Liver (tissue), 7 donors: ENCODE measurements at regions not wholly inside any gene's neighbourhood (a gene's known extent, or its start where the extent isn't known, plus 50 kb on each side); places are given as distances from the start of the nearest gene placed in this dataset.

ENCODE experiments used
- DNase-seq: peaks from one replicate; pipeline ENCODE4 v3.0.0-alpha.2; 2017; ENCODE audit warnings: low spot score
- H3K27ac ChIP-seq, 2 donors: one replicate each; pipeline ENCODE4 v1.7.0; 2013; ENCODE audit warnings: inconsistent platforms in 2 of 2, low read length in 2 of 2, control low read depth in 1 of 2, low read depth in 1 of 2, mild to moderate bottlenecking in 1 of 2
- H3K27me3 ChIP-seq, 4 donors: one replicate each; pipeline versions ENCODE4 v1.6.1 to v1.7.0; 2013; ENCODE audit warnings: low read length in 3 of 4, inconsistent platforms in 1 of 4, mild to moderate bottlenecking in 1 of 4, moderate library complexity in 1 of 4; ENCODE audit not compliant: control insufficient read depth in 4 of 4, insufficient read depth in 4 of 4
- H3K36me3 ChIP-seq, 4 donors: one replicate each; pipeline versions ENCODE4 v1.6.1 to v1.7.0; 2013; ENCODE audit warnings: low read length in 3 of 4, mild to moderate bottlenecking in 3 of 4, low read depth in 1 of 4, moderate library complexity in 1 of 4; ENCODE audit not compliant: control insufficient read depth in 4 of 4, insufficient read depth in 3 of 4
- H3K4me1 ChIP-seq, 4 donors: one replicate each; pipeline versions ENCODE4 v1.6.1 to v1.7.0; 2013; ENCODE audit warnings: low read length in 3 of 4, mild to moderate bottlenecking in 3 of 4, moderate library complexity in 1 of 4; ENCODE audit not compliant: control insufficient read depth in 4 of 4, insufficient read depth in 4 of 4
- H3K4me3 ChIP-seq, 3 donors: one replicate each; pipeline versions ENCODE4 v1.6.1 to v1.7.0; 2013; ENCODE audit warnings: low read length in 3 of 3, control low read depth in 1 of 3, low read depth in 1 of 3, mild to moderate bottlenecking in 1 of 3
- H3K9ac ChIP-seq, 2 donors: one replicate each; pipeline ENCODE4 v1.7.0; 2013; ENCODE audit warnings: low read length in 2 of 2, mild to moderate bottlenecking in 2 of 2, moderate library complexity in 2 of 2, control low read depth in 1 of 2, low read depth in 1 of 2
- H3K9me3 ChIP-seq, 4 donors: one replicate each; pipeline versions ENCODE4 v1.6.1 to v1.7.0; 2013; ENCODE audit warnings: low read length in 3 of 4; ENCODE audit not compliant: control insufficient read depth in 4 of 4
- EGR1 ChIP-seq, 2 donors: IDR thresholded peaks; 2 replicates each; pipeline ENCODE4 v1.6.1; 2016 to 2018; ENCODE audit warnings: antibody characterized with exemption in 2 of 2, low read depth in 2 of 2
- FOXA1 ChIP-seq: IDR thresholded peaks from 2 replicates; pipeline ENCODE4 v1.6.1; 2016; ENCODE audit warnings: antibody characterized with exemption
- FOXA2 ChIP-seq: IDR thresholded peaks from 2 replicates; pipeline ENCODE4 v1.6.1; 2016; ENCODE audit warnings: antibody characterized with exemption
- GABPA ChIP-seq, 2 donors: IDR thresholded peaks in 1 of 2; conservative IDR thresholded peaks in 1 of 2; 2 replicates each; pipeline ENCODE4 v1.6.1; 2016; ENCODE audit warnings: antibody characterized with exemption in 2 of 2, mild to moderate bottlenecking in 1 of 2, moderate library complexity in 1 of 2
- HNF4A ChIP-seq, 2 donors: conservative IDR thresholded peaks; 2 replicates each; pipeline ENCODE4 v1.6.1; 2016; ENCODE audit warnings: antibody characterized with exemption in 2 of 2, mild to moderate bottlenecking in 2 of 2
- HNF4G ChIP-seq: IDR thresholded peaks from 2 replicates; pipeline ENCODE4 v1.6.1; 2016; ENCODE audit warnings: antibody characterized with exemption
- JUND ChIP-seq, 2 donors: IDR thresholded peaks; 2 replicates each; pipeline ENCODE4 v1.6.1; 2016; ENCODE audit warnings: antibody characterized with exemption in 2 of 2
- NR2F2 ChIP-seq: IDR thresholded peaks from 2 replicates; pipeline ENCODE4 v1.6.1; 2016; ENCODE audit warnings: antibody characterized with exemption
- RAD21 ChIP-seq, 2 donors: IDR thresholded peaks; 2 replicates each; pipeline ENCODE4 v1.6.1; 2016; ENCODE audit warnings: antibody characterized with exemption in 2 of 2, mild to moderate bottlenecking in 2 of 2
- RXRA ChIP-seq, 2 donors: IDR thresholded peaks; 2 replicates each; pipeline ENCODE4 v1.6.1; 2017 to 2018; ENCODE audit warnings: antibody characterized with exemption in 2 of 2, mild to moderate bottlenecking in 1 of 2
- SP1 ChIP-seq: IDR thresholded peaks from 2 replicates; pipeline ENCODE4 v1.6.1; 2018; ENCODE audit warnings: antibody characterized with exemption, mild to moderate bottlenecking
- TAF1 ChIP-seq: conservative IDR thresholded peaks from 2 replicates; pipeline ENCODE4 v1.6.1; 2016; ENCODE audit warnings: antibody characterized with exemption, mild to moderate bottlenecking
- YY1 ChIP-seq: IDR thresholded peaks from 2 replicates; pipeline ENCODE4 v1.6.1; 2016; ENCODE audit warnings: antibody characterized with exemption, mild to moderate bottlenecking
- WGBS: extraction: QIAGEN DNeasy Blood & Tissue Kit; methylation state at CpG from one replicate; pipeline ENCODE4 v1.1.7; 2013; 5-methylcytosine and 5-hydroxymethylcytosine counted together
- TF ChIP-seq, protein P1 (sequence below): IDR thresholded peaks from 2 replicates; pipeline ENCODE4 v1.6.1; 2016; ENCODE audit warnings: antibody characterized with exemption, mild to moderate bottlenecking
- TF ChIP-seq, protein P2 (sequence below): IDR thresholded peaks from 2 replicates; pipeline ENCODE4 v1.6.1; 2016; ENCODE audit warnings: antibody characterized with exemption
- TF ChIP-seq, protein P3 (sequence below): IDR thresholded peaks from 2 replicates; pipeline ENCODE4 v1.6.1; 2016; ENCODE audit warnings: antibody characterized with exemption
- TF ChIP-seq, protein P4 (sequence below): IDR thresholded peaks from 2 replicates; pipeline ENCODE4 v1.6.1; 2016; ENCODE audit warnings: antibody characterized with exemption
- donor health status: healthy.
- donor health status: healthy.
- donor health status: healthy.
- donor health status: healthy.

DNA sequence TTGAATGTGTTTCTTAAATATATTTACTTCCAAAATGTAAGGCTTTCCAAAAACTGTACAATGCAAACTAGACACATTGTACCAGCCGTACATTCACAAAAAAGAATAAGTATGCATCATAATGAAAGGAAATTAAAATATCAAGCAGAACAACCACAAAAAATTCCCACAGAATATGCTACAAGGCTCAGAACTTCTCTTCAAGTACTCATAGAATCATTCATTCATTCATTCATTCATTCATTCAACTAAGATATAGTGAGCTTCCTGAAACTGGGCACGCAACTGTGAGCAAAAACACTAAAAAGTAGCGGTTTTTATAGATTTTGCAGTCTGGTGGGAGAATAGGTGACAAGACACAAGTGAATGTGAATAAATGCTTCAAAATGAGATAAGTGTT lies 690.1 kb downstream of the KCNA4 start (continued):
- TF ChIP-seq, protein P1, sequence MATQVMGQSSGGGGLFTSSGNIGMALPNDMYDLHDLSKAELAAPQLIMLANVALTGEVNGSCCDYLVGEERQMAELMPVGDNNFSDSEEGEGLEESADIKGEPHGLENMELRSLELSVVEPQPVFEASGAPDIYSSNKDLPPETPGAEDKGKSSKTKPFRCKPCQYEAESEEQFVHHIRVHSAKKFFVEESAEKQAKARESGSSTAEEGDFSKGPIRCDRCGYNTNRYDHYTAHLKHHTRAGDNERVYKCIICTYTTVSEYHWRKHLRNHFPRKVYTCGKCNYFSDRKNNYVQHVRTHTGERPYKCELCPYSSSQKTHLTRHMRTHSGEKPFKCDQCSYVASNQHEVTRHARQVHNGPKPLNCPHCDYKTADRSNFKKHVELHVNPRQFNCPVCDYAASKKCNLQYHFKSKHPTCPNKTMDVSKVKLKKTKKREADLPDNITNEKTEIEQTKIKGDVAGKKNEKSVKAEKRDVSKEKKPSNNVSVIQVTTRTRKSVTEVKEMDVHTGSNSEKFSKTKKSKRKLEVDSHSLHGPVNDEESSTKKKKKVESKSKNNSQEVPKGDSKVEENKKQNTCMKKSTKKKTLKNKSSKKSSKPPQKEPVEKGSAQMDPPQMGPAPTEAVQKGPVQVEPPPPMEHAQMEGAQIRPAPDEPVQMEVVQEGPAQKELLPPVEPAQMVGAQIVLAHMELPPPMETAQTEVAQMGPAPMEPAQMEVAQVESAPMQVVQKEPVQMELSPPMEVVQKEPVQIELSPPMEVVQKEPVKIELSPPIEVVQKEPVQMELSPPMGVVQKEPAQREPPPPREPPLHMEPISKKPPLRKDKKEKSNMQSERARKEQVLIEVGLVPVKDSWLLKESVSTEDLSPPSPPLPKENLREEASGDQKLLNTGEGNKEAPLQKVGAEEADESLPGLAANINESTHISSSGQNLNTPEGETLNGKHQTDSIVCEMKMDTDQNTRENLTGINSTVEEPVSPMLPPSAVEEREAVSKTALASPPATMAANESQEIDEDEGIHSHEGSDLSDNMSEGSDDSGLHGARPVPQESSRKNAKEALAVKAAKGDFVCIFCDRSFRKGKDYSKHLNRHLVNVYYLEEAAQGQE, result no peak
- TF ChIP-seq, protein P2, sequence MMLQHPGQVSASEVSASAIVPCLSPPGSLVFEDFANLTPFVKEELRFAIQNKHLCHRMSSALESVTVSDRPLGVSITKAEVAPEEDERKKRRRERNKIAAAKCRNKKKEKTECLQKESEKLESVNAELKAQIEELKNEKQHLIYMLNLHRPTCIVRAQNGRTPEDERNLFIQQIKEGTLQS, result no peak
- no peak for TF ChIP-seq SP1

DNA sequence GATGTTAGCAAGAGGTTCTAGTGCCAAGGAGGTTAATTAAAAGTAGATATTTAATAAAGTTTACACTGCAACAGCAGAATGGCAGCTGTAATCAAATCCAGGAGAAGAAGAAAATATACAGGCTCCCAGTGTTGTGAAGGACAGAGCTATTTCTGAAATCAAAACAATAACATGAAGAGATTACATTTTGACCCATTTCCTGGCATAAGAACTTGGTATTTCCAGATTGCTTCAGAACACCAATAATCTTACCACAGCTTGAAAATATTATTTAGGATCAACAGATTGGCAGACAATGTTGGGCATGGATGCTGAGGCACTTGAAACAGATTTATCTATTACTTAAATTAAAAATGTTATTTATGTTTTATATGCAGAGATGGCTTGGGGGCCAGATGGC lies 692.5 kb downstream of the KCNA4 start:
- H3K36me3 ChIP-seq, result no peaks in the 10 kb centered on the region
- no peak for DNase-seq
- no peak overlapping the region for H3K9ac ChIP-seq
- no peak overlapping the region for H3K27ac ChIP-seq
- H3K4me1 ChIP-seq, result peaks cover 0 to 24% (median 17%) of the 10 kb centered on the region in 4 donors
- H3K27me3 ChIP-seq, result no peaks in the 10 kb centered on the region
- H3K4me3 ChIP-seq, result no peak overlapping the region
- H3K9me3 ChIP-seq, result no peaks in the 10 kb centered on the region
- no peak for TF ChIP-seq TAF1
- TF ChIP-seq HNF4G, result no peak
- TF ChIP-seq GABPA (IDR thresholded peaks at IDR 0.05 in 1 of 2, conservative IDR thresholded peaks at IDR 0.05 in 1 of 2), result no peak

DNA sequence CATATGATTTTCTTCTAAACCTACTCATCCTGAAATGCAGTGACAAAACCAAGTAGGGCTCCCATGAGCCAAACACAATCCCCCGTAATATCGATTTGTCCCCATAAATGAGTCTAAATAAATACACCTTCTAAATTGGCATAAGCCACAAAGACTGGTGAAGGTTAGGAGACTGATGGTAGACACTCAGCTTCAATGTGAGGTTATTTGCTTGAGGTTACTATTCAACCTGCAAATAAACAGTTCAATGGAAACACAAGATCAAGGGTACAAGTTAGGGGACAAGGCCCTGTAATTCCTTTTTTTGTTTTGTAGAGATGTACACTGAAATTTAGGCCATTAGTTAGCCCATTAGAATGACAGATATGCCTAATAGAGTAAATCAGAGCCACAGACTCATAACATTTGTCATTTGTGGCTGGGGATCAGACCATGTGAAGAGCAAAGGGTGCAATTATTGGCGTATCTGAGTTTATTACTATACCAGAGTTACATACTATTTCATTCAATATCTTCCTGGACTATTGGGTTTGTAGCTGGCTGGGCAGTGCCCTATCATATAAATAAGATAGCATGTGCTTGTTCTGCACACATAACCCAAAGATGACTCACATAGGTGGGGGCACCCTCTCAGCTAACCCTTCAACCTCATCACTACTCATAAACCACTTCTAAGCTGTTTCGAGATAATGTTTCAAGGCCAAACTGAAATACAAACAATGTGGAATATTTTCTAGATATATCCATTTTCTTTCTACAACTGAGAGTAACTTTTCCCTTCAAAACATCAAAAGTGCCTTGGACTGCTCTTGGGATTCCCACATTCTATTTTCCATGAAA lies 695.3 kb downstream of the KCNA4 start:
- Histone ChIP-seq H3K4me1 (peaks cover 1 to 21% (median 16%) of the 10 kb centered on the region in 4 donors), H3K9ac (no peak overlapping the region), H3K36me3 (no peaks in the 10 kb centered on the region), H3K9me3 (no peaks in the 10 kb centered on the region), H3K4me3 (no peak overlapping the region), H3K27ac (peak overlapping the region; percentile 39 to 68), H3K27me3 (no peaks in the 10 kb centered on the region)
- no peak for DNase-seq
- WGBS, result 42% methylated on average over 4 of the region's 4 CpGs
- peak; percentile 89 to 90 for TF ChIP-seq HNF4A (conservative IDR thresholded peaks at IDR 0.05)
- no peak for TF ChIP-seq TAF1
- TF ChIP-seq HNF4G, result peak; percentile 65
- TF ChIP-seq SP1, result peak; percentile 90
- no peak for TF ChIP-seq GABPA (IDR thresholded peaks at IDR 0.05 in 1 of 2, conservative IDR thresholded peaks at IDR 0.05 in 1 of 2)
- peak; percentile 69 for TF ChIP-seq FOXA1
- TF ChIP-seq, protein P1, result peak; percentile 54
- TF ChIP-seq, protein P3, sequence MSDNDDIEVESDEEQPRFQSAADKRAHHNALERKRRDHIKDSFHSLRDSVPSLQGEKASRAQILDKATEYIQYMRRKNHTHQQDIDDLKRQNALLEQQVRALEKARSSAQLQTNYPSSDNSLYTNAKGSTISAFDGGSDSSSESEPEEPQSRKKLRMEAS, result peak; percentile 71
- peak; percentile 48 to 59 for TF ChIP-seq EGR1 (IDR thresholded peaks at IDR 0.05; ENCODE audit: low read depth in 2 of 2)
- TF ChIP-seq FOXA2, result peak; percentile 85
- peak; percentile 90 for TF ChIP-seq YY1
- TF ChIP-seq, protein P2, result peak; percentile 54
- TF ChIP-seq RAD21 (IDR thresholded peaks at IDR 0.05), result peak; percentile 45 to 49
- TF ChIP-seq NR2F2, result peak; percentile 23
- TF ChIP-seq JUND (IDR thresholded peaks at IDR 0.05), result peak; percentile 59 to 79
- peak; percentile 89 for TF ChIP-seq RXRA (IDR thresholded peaks at IDR 0.05)
- TF ChIP-seq, protein P4, sequence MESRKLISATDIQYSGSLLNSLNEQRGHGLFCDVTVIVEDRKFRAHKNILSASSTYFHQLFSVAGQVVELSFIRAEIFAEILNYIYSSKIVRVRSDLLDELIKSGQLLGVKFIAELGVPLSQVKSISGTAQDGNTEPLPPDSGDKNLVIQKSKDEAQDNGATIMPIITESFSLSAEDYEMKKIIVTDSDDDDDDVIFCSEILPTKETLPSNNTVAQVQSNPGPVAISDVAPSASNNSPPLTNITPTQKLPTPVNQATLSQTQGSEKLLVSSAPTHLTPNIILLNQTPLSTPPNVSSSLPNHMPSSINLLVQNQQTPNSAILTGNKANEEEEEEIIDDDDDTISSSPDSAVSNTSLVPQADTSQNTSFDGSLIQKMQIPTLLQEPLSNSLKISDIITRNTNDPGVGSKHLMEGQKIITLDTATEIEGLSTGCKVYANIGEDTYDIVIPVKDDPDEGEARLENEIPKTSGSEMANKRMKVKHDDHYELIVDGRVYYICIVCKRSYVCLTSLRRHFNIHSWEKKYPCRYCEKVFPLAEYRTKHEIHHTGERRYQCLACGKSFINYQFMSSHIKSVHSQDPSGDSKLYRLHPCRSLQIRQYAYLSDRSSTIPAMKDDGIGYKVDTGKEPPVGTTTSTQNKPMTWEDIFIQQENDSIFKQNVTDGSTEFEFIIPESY, result peak; percentile 72
